B cell (primary cell): ENCODE measurements at regions not wholly inside any gene's neighbourhood (a gene's known extent, or its start where the extent isn't known, plus 50 kb on each side); places are given as distances from the start of the nearest gene placed in this dataset.

Experiments
- ATAC-seq: fragments of 200-7000 bp; cut with Tn5 transposase; one replicate; pipeline ENCODE4 v1.10.0; 2021; ENCODE audit warnings: low read depth, mild to moderate bottlenecking, moderate number of reproducible peaks, moderate library complexity
- CTCF ChIA-PET: fragments of 350-600 bp; sonication (Branson Sonifier 250); formaldehyde crosslinking; loops from one replicate; lab custom pipeline; 2021; ENCODE audit warnings: antibody characterized with exemption, inconsistent platforms; lab: Charles Lee
- POLR2A ChIA-PET: fragments of 350-600 bp; sonication (Branson Sonifier 250); formaldehyde crosslinking; loops from one replicate; lab custom pipeline; 2021; ENCODE audit warnings: antibody characterized with exemption; lab: Charles Lee
- DNase-seq: peaks from one replicate; pipeline ENCODE4 v3.0.0; 2013
- H2AFZ ChIP-seq: 2 replicates; pipeline ENCODE4 v1.6.1; 2012; ENCODE audit warnings: mild to moderate bottlenecking, low read depth, low read length; ENCODE audit not compliant: insufficient read depth, poor library complexity, severe bottlenecking
- H3K27ac ChIP-seq, 2 donors: 1 replicate in 1 of 2; 2 replicates in 1 of 2; pipeline ENCODE4 v1.5.1; 2012 to 2013; ENCODE audit warnings: low read length in 2 of 2, mild to moderate bottlenecking in 2 of 2, moderate library complexity in 1 of 2
- H3K27me3 ChIP-seq, 4 experiments: fragments of 200-600 bp in 1 of 4; sonication (generic) in 1 of 4; replicated peaks in 1 of 4; 1 replicate in 2 of 4; 2 replicates in 2 of 4; pipeline versions ENCODE4 v1.6.1 to v1.7.0; 2013 to 2016; ENCODE audit warnings: low read length in 3 of 4, mild to moderate bottlenecking in 2 of 4, mixed read lengths in 1 of 4, moderate library complexity in 1 of 4; ENCODE audit not compliant: insufficient read depth in 4 of 4, control insufficient read depth in 3 of 4; ENCODE audit errors: control extremely low read depth in 1 of 4
- H3K36me3 ChIP-seq, 2 experiments: replicated peaks in 1 of 2; 1 replicate in 1 of 2; 2 replicates in 1 of 2; pipeline versions ENCODE4 v1.6.1 to v1.7.1; 2013; ENCODE audit warnings: low read length in 1 of 2; ENCODE audit not compliant: insufficient read depth in 2 of 2, control insufficient read depth in 1 of 2; ENCODE audit errors: control extremely low read depth in 1 of 2, extremely low read depth in 1 of 2
- H3K4me1 ChIP-seq, 2 donors: fragments of 200-600 bp in 1 of 2; sonication (generic) in 1 of 2; 1 replicate in 1 of 2; 2 replicates in 1 of 2; pipeline versions ENCODE4 v1.5.1 to v1.6.1; 2013 to 2017; ENCODE audit warnings: low read length in 2 of 2; ENCODE audit not compliant: control insufficient read depth in 2 of 2, insufficient read depth in 2 of 2
- H3K4me2 ChIP-seq: replicated peaks from 2 replicates; pipeline ENCODE3; 2012; ENCODE audit warnings: mild to moderate bottlenecking, low read depth, low read length; ENCODE audit not compliant: poor library complexity, severe bottlenecking
- H3K4me3 ChIP-seq, 5 experiments: fragments of 200-600 bp in 1 of 5; sonication (generic) in 1 of 5; 1 replicate in 3 of 5; 2 replicates in 2 of 5; pipeline versions ENCODE4 v1.5.1 to v1.7.0; 2011 to 2016; ENCODE audit warnings: low read length in 4 of 5, mild to moderate bottlenecking in 4 of 5, low read depth in 2 of 5, control low read depth in 1 of 5, moderate library complexity in 1 of 5; ENCODE audit not compliant: insufficient read depth in 1 of 5; ENCODE audit errors: control extremely low read depth in 1 of 5, extremely low read depth in 1 of 5
- H3K79me2 ChIP-seq: fragments of 200-600 bp; sonication (generic); one replicate; pipeline ENCODE4 v1.6.0; 2016; ENCODE audit warnings: low read length; ENCODE audit not compliant: control insufficient read depth, insufficient read depth
- H3K9ac ChIP-seq: fragments of 200-600 bp; sonication (generic); 2 replicates; pipeline ENCODE4 v1.6.1; 2017; ENCODE audit warnings: mild to moderate bottlenecking, low read length, moderate library complexity
- H3K9me3 ChIP-seq, 3 donors: one replicate each; pipeline versions ENCODE4 v1.6.1 to v1.7.1; 2013; ENCODE audit warnings: low read length in 2 of 3; ENCODE audit not compliant: control insufficient read depth in 2 of 3, insufficient read depth in 1 of 3; ENCODE audit errors: control extremely low read depth in 1 of 3
- H4K20me1 ChIP-seq: 2 replicates; pipeline ENCODE4 v1.6.0; 2012; ENCODE audit warnings: mild to moderate bottlenecking, low read length; ENCODE audit not compliant: insufficient read depth, control insufficient read depth, poor library complexity, severe bottlenecking
- H3K27ac Mint-ChIP-seq: one replicate; pipeline ENCODE4 v1.8.0; 2021; ENCODE audit warnings: mixed read lengths
- H3K27me3 Mint-ChIP-seq: one replicate; pipeline ENCODE4 v1.8.0; 2021; ENCODE audit warnings: mixed read lengths
- H3K4me1 Mint-ChIP-seq: one replicate; pipeline ENCODE4 v1.8.0; 2021; ENCODE audit warnings: mixed read lengths
- H3K4me3 Mint-ChIP-seq: one replicate; pipeline ENCODE4 v1.8.0; 2021; ENCODE audit warnings: mixed read lengths
- H3K9me3 Mint-ChIP-seq: one replicate; pipeline ENCODE4 v1.8.0; 2022; ENCODE audit warnings: mixed read lengths; ENCODE audit not compliant: insufficient read depth
- CTCF ChIP-seq: fragments of 200-600 bp; IDR thresholded peaks from one replicate; pipeline ENCODE4 v1.8.0; 2022; ENCODE audit warnings: antibody characterized with exemption, mild to moderate bottlenecking
- EZH2 ChIP-seq: IDR thresholded peaks from 2 replicates; pipeline ENCODE4 v1.6.1; 2012; ENCODE audit warnings: borderline replicate concordance, low read depth, mild to moderate bottlenecking, moderate library complexity, low read length; ENCODE audit not compliant: insufficient read depth, poor library complexity, severe bottlenecking
- WGBS: methylation state at CpG from one replicate; pipeline ENCODE4 v1.1.5; 2013; ENCODE audit warnings: missing lambda C conversion rate; ENCODE audit not compliant: insufficient coverage; 5-methylcytosine and 5-hydroxymethylcytosine counted together
- intact Hi-C: fragments of 100-400 bp; cut with micrococcal nuclease; formaldehyde crosslinking; loops from one replicate; pipeline ENCODE4 v1.10.0; 2022

GRCh38 chr16:86067516-86067915 lies 168.6 kb downstream of the IRF8 start:
- H3K27me3 Mint-ChIP-seq: peaks cover 20% of the 10 kb centered on the region
- H2AFZ ChIP-seq: no peak overlapping the region

GRCh38 chr16:86067936-86068335 lies 169.0 kb downstream of the IRF8 start:
- Mint-ChIP-seq H3K9me3 (no peaks in the 10 kb centered on the region), H3K4me1 (no peaks in the 10 kb centered on the region), H3K27me3 (peaks cover 24% of the 10 kb centered on the region), H3K4me3 (no peak overlapping the region), H3K27ac (no peak overlapping the region)
- intact Hi-C loops: no loop called here
- Histone ChIP-seq H3K27ac (no peak overlapping the region), H3K4me2 (no peak overlapping the region), H3K27me3 (peaks cover 0 to 24% (median 8%) of the 10 kb centered on the region in 4 experiments), H3K4me1 (no peaks in the 10 kb centered on the region), H3K9ac (no peak overlapping the region), H3K9me3 (peaks cover 0 to 5% (median 0%) of the 10 kb centered on the region in 3 donors), H3K79me2 (no peaks in the 10 kb centered on the region), H4K20me1 (no peaks in the 10 kb centered on the region), H2AFZ (no peak overlapping the region), H3K4me3 (no peak overlapping the region), H3K36me3 (no peaks in the 10 kb centered on the region)
- DNase-seq (no peak), ATAC-seq (no peak)
- ChIA-PET POLR2A (no interaction called here), CTCF (no interaction called here)
- TF ChIP-seq EZH2 (no peak), CTCF (no peak)
- 90% methylated on average over 8 of the region's 8 CpGs for WGBS

More at GRCh38 chr16:86067516-86067915, 168.6 kb downstream of the IRF8 start:
- no peak for DNase-seq
- Histone ChIP-seq H3K9ac (no peak overlapping the region), H3K4me1 (no peaks in the 10 kb centered on the region), H3K4me2 (no peak overlapping the region), H3K79me2 (no peaks in the 10 kb centered on the region), H3K4me3 (no peak overlapping the region), H3K36me3 (no peaks in the 10 kb centered on the region), H3K9me3 (peaks cover 0 to 5% (median 0%) of the 10 kb centered on the region in 3 donors), H4K20me1 (no peaks in the 10 kb centered on the region), H3K27me3 (peaks cover 0 to 23% (median 7%) of the 10 kb centered on the region in 4 experiments), H3K27ac (no peak overlapping the region)
- no peak for TF ChIP-seq CTCF
- no peak for TF ChIP-seq EZH2
- Mint-ChIP-seq H3K27ac (no peak overlapping the region), H3K4me3 (no peak overlapping the region), H3K9me3 (no peaks in the 10 kb centered on the region), H3K4me1 (no peaks in the 10 kb centered on the region)
- ChIA-PET CTCF (no interaction called here), POLR2A (no interaction called here)
- intact Hi-C loops: no loop called here
- ATAC-seq: no peak
- WGBS: 86% methylated on average over 8 of the region's 10 CpGs
